ENCODE measurements at regions not wholly inside any gene's neighbourhood (a gene's known extent, or its start where the extent isn't known, plus 50 kb on each side); places are given as distances from the start of the nearest gene placed in this dataset.
"Not testable (repeated sequence)": the region's sequence is repeated elsewhere in the genome, so short reads cannot be mapped to it uniquely, and the experiment has no call there.

- TF ChIP-seq EZH2 (IDR thresholded peaks at IDR 0.05; ENCODE audit: borderline replicate concordance, control insufficient read depth, low read depth, low read length); HDAC6 (IDR thresholded peaks at IDR 0.05; ENCODE audit: unreplicated experiment); GABPA (IDR thresholded peaks at IDR 0.05; ENCODE audit: low read depth); POLR2A (IDR thresholded peaks at IDR 0.05; ENCODE audit: low read depth, low read length); CEBPB (IDR thresholded peaks at IDR 0.05; ENCODE audit: borderline replicate concordance in 1 of 2, low read depth in 2 of 2, low read length in 2 of 2); NFYA (IDR thresholded peaks at IDR 0.05; ENCODE audit: borderline replicate concordance, low read depth, low read length): not testable (repeated sequence)
- TF ChIP-seq, protein P1, sequence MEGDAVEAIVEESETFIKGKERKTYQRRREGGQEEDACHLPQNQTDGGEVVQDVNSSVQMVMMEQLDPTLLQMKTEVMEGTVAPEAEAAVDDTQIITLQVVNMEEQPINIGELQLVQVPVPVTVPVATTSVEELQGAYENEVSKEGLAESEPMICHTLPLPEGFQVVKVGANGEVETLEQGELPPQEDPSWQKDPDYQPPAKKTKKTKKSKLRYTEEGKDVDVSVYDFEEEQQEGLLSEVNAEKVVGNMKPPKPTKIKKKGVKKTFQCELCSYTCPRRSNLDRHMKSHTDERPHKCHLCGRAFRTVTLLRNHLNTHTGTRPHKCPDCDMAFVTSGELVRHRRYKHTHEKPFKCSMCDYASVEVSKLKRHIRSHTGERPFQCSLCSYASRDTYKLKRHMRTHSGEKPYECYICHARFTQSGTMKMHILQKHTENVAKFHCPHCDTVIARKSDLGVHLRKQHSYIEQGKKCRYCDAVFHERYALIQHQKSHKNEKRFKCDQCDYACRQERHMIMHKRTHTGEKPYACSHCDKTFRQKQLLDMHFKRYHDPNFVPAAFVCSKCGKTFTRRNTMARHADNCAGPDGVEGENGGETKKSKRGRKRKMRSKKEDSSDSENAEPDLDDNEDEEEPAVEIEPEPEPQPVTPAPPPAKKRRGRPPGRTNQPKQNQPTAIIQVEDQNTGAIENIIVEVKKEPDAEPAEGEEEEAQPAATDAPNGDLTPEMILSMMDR (IDR thresholded peaks at IDR 0.05 in 2 of 3, conservative IDR thresholded peaks at IDR 0.05 in 1 of 3; ENCODE audit: control insufficient read depth in 2 of 3, extremely low read depth in 1 of 3, insufficient read depth in 1 of 3, low read depth in 3 of 3, low read length in 3 of 3): not testable (repeated sequence)
Measured at GRCh38 chr5:136812270-136812669, 446.9 kb upstream of the TRPC7 start.

Measured in GM12878 (cell line).